GM18508 (cell line): ENCODE measurements at regions not wholly inside any gene's neighbourhood (a gene's known extent, or its start where the extent isn't known, plus 50 kb on each side); places are given as distances from the start of the nearest gene placed in this dataset.
"Not testable (repeated sequence)": the region's sequence is repeated elsewhere in the genome, so short reads cannot be mapped to it uniquely, and the experiment has no call there.

Experiments used
- ATAC-seq: cut with Tn5 transposase; IDR thresholded peaks from one replicate; pipeline ENCODE4 v1.9.1; 2021; ENCODE audit warnings: moderate number of reproducible peaks; ENCODE audit not compliant: insufficient read depth, unreplicated experiment

DNA sequence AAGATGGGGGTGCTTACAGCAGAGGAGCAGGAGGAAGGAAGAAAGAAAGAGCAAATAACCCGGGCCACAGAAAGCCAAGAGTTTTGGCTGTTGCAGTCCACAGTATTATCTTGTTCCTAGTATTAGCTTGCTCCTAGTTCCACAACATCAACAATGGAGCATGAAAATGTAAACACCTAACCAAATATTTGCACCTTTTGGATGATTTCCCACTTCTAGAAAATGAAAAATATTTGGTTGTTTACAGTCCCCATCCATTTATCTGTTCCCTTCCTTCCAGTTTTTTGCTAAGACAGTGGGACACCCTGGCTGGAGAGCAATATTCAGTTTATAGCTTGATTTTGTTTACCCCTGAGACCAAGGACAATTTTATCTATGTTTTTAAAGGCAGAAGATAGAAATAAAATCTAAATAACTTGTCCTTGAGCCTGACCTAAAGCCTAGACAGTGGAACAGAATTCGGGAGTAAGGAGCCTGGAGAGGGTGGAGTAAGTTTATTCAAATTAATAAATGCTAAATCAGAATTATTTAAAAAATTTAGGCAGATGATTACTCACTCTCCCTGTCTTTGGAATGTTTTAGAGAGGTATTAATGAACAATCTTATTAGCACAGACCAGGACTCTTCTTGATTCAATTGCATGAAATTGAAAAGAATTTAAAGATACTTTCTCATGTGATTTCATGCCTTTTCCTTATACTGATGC lies 51.6 kb downstream of the RESF1 start:
- no peak for ATAC-seq

GRCh38 chr12:32012249-32012785 lies 53.1 kb downstream of the RESF1 start:
- no peak for ATAC-seq

DNA sequence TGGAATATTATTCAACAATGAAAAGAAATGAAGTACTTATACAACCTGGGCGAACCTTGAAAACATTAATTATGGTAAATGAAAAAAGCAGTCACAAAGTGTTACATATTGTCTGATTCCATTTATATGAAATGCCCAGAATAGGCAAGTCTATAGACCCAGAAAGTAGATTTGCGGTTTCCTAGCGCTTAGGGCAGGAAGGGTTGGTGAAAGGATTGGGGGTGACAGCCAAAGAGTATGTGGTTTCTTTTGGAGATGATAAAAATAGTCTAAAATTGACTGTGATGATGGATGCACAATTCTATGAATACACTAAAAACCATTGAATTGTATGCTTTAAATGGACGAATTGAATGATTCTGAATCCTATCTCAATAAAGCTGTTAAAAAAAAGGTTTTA lies 55.8 kb downstream of the RESF1 start:
- ATAC-seq, result no peak

DNA sequence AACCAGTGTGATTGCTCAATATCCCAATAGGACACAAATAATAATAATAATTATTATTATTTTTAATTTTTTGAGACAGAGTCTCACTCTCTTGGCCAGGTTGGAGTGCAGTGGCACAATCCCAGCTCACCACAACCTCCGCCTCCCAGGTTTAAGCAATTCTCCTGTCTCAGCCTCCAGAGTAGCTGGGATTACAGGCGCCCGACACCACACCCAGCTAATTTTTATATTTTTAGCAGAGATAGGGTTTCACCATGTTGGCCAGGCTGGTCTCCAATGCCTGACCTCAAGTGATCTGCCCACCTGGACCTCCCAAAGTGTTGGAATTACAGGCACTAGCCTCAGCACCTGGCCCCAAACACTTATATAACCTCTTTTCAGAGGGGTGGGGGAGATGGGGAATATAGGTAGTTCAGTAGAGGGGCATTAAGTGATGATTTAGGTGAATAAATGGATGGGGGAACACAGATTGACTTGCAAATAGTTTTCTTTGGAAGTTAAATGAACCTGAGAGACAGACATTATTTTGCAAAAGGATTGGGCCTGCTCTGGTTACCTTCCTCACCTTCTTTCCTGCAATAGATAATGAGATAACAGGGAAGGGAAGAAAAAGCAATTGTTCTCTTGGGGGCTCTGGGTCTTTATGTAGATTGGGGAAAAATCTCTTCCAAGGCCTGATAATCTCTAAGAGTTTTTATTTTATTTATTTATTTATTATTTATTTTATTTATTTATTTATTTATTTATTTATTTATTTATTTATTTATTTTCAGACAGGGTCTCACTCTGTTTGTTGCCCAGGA lies 57.7 kb downstream of the RESF1 start:
- no peak for ATAC-seq

DNA sequence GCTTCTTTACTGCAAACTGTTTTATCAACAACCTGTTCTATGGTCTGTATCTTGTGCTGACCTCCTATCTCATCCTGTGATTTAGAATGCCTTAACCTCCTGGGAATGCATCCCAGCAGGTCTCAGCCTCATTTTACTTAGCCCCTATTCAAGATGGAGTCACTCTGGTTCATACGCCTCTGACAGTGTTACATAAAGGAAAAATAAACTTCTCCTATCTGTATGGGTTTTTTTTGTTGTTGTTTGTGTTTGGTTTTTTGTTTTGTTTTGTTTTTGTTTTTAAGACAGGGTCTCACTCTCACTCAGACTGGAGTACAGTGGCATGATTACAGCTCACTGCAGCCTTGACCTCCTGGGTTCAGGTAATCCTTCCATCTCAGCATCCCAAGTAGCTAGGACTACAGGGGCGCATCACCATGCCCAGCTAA lies 62.1 kb downstream of the RESF1 start:
- ATAC-seq, result no peak

GRCh38 chr12:32022387-32022786 lies 63.2 kb downstream of the RESF1 start:
- ATAC-seq, result not testable (repeated sequence)

DNA sequence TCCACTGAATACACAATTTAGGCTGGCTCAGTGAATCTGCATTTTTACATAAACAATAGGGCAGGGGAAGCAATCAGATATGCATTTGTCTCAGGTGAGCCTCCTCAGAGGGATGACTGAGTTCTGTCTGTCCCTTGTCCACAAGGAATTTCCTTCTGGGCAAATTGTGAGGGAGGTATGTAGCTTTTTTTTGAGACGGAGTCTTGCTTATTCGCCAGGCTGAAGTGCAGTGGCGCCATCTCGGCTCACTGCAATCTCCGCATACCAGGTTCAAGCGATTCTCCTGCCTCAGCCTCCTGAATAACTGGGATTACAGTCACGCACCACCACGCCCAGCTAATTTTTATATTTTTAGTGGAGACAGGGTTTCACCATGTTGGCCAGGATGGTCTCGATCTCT lies 64.6 kb downstream of the RESF1 start:
- ATAC-seq, result not testable (repeated sequence)

- no peak for ATAC-seq
These were observed 65.8 kb downstream of the RESF1 start for GRCh38 chr12:32024884-32025592.

GRCh38 chr12:32025906-32026305 lies 66.7 kb downstream of the RESF1 start:
- ATAC-seq, result peak; percentile 68

- no peak for ATAC-seq
These were observed 68.6 kb downstream of the RESF1 start for GRCh38 chr12:32027684-32028365.

- ATAC-seq, result no peak
These were observed 70.9 kb downstream of the RESF1 start for GRCh38 chr12:32030151-32030550.

DNA sequence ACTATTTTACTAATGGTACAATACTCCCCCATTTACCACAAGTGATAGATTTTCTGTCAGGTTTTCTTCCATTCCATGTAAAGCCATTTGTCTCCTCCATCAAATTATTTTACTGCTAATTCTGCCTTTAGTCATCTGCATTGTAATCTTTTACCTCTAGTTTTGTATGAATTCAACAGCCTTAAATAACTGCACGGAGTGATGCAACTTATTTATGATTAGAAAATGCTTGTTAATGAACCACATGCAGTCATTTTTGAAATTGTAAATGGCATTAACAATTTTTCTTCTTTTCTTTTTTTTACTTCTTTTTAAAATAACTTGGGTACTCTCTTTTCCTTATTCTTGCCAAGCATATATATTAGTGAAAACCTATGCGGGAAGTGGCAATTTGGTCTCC lies 71.5 kb downstream of the RESF1 start:
- ATAC-seq, result no peak

DNA sequence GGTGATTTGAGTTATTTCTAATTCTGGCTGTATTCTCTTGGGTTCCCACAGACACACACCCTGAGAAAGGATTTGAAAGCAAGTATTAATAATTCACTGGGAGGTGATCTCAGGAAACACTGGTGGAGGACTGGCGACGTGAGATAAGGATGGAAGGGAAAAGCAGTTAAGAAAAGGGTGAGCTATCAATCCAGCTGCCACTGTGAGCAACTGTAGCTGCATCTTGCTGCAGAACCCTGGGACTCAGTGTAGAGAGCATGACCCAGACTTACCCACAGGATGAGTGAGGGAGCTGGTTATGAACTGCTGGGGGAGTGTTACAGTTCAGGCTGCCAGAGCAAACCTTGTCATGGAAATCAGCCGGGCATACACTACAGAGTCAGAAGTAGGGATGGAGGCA lies 71.9 kb downstream of the RESF1 start:
- no peak for ATAC-seq

- no peak for ATAC-seq
These were observed 73.1 kb downstream of the RESF1 start for GRCh38 chr12:32032205-32032810.

DNA sequence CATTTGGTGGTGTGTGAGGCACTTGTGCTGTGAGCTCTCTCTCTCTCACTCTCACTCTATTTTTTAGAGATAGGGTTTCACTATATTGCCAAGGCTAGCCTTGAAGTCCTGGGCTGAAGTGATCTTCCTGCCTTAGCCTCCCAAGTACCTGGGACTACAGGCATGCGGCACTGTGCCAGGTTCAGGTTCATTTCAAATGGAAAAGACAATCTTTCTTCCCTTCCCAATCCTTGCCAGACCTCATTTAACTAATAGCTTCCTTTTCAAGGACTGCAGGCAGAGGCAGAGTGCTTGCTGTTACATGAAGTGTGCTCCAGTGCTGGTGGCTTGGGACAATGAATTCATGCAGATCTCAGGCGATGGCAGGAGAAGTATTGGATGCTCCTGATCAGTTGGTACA lies 73.2 kb upstream of the BICD1 start:
- ATAC-seq, result no peak

GRCh38 chr12:32034045-32034444 lies 72.6 kb upstream of the BICD1 start:
- ATAC-seq, result no peak

- no peak for ATAC-seq
These were observed 70.0 kb upstream of the BICD1 start for GRCh38 chr12:32036477-32037263.

DNA sequence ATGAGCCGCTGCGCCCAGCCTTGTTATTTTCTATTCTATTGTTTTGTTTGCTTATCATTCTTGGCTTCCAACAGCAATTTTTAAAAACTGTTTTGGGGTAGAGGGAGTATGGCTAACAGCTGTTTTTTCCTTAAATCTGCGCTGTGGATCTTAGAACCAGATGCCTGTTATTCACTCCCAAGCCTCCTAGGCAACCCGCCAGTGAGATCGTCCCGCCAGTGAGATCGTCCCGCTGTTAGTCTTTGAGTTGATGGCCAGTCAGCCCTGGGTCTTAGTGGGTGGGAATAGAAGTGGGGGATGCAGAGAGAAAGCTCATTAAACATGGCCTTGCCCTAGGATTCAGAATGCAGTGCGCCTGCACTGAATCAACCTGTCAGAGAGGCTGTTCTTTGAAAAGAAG lies 67.3 kb upstream of the BICD1 start:
- ATAC-seq, result no peak

DNA sequence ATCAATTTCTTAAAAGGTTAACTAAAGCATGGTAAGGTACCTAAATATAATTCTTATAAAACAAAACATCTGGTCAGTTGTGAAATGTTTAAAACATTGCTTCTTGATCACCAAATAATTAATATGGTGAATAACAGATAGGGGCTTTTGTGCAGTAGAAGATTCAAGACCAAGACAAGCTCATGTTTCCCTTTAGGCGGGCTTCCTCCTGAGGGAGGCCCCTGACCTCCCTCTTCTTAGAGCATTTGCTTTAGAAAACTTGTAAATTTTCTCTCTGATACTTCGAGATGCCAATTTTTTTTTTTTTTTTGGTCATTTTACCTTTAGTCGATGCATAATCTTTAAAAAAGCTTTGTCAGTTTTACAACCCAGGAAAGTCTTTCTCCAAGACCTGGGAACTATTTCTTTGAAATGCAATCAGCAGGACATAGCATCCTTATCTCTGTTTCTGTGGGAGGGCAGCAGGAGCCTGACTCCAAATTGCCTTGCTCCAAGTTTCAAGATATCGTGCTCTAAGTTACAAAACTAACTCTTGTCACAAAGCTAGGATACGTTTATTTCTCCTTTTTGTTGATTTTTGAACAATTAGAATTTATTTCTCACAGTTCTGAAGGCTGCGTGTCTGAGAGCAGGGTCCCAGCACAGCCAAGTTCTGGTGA lies 66.6 kb upstream of the BICD1 start:
- ATAC-seq, result no peak
